ENCODE measurements at regions not wholly inside any gene's neighbourhood (a gene's known extent, or its start where the extent isn't known, plus 50 kb on each side); places are given as distances from the start of the nearest gene placed in this dataset.

- no peak for DNase-seq (ENCODE audit: low spot score)
- no peak for TF ChIP-seq CTCF (IDR thresholded peaks at IDR 0.05; ENCODE audit: borderline replicate concordance, control extremely low read depth, extremely low read depth, insufficient read depth, missing control alignments)
- in situ Hi-C loops (cut with MboI; ENCODE audit: low sequenced_read_pairs, unreplicated experiment) = no loop called here
These were observed 55.7 kb downstream of the JAKMIP3 start for GRCh38 chr10:132121511-132121830.

- TF ChIP-seq CTCF (IDR thresholded peaks at IDR 0.05; ENCODE audit: borderline replicate concordance, control extremely low read depth, extremely low read depth, insufficient read depth, missing control alignments) = no peak
- in situ Hi-C loops (cut with MboI; ENCODE audit: low sequenced_read_pairs, unreplicated experiment) = no loop called here
- DNase-seq (ENCODE audit: low spot score) = no peak
These were observed 56.5 kb downstream of the JAKMIP3 start for GRCh38 chr10:132122097-132122861.

- in situ Hi-C loops (cut with MboI; ENCODE audit: low sequenced_read_pairs, unreplicated experiment) = no loop called here
- no peak for TF ChIP-seq CTCF (IDR thresholded peaks at IDR 0.05; ENCODE audit: borderline replicate concordance, control extremely low read depth, extremely low read depth, insufficient read depth, missing control alignments)
- no peak for DNase-seq (ENCODE audit: low spot score)
These were observed 57.2 kb downstream of the JAKMIP3 start for GRCh38 chr10:132122939-132123445.

GRCh38 chr10:132123606-132124005 lies 57.9 kb downstream of the JAKMIP3 start:
- in situ Hi-C loops (cut with MboI; ENCODE audit: low sequenced_read_pairs, unreplicated experiment) = no loop called here
- DNase-seq (ENCODE audit: low spot score) = no peak
- no peak for TF ChIP-seq CTCF (IDR thresholded peaks at IDR 0.05; ENCODE audit: borderline replicate concordance, control extremely low read depth, extremely low read depth, insufficient read depth, missing control alignments)

GRCh38 chr10:132124201-132124920 lies 58.6 kb downstream of the JAKMIP3 start:
- DNase-seq (ENCODE audit: low spot score) = no peak
- no peak for TF ChIP-seq CTCF (IDR thresholded peaks at IDR 0.05; ENCODE audit: borderline replicate concordance, control extremely low read depth, extremely low read depth, insufficient read depth, missing control alignments)
- in situ Hi-C loops (cut with MboI; ENCODE audit: low sequenced_read_pairs, unreplicated experiment) = no loop called here

GRCh38 chr10:132129431-132129830 lies 57.3 kb upstream of the DPYSL4 start:
- no peak for TF ChIP-seq CTCF (IDR thresholded peaks at IDR 0.05; ENCODE audit: borderline replicate concordance, control extremely low read depth, extremely low read depth, insufficient read depth, missing control alignments)
- no peak for DNase-seq (ENCODE audit: low spot score)
- in situ Hi-C loops (cut with MboI; ENCODE audit: low sequenced_read_pairs, unreplicated experiment) = loop anchor here (25.0 kb wide), 1 partner anchor 242 kb away; no protein-coding TSS in a partner anchor

Measured in GM13976 (cell line).